T1000 (cell line): ENCODE measurements at regions not wholly inside any gene's neighbourhood (a gene's known extent, or its start where the extent isn't known, plus 50 kb on each side); places are given as distances from the start of the nearest gene placed in this dataset.
"Not testable (repeated sequence)": the region's sequence is repeated elsewhere in the genome, so short reads cannot be mapped to it uniquely, and the experiment has no call there.

Source experiments
- DNase-seq: peaks from one replicate; lab custom pipeline; 2025; ENCODE audit warnings: mixed read lengths; lab: John Stamatoyannopoulos, UW

DNA sequence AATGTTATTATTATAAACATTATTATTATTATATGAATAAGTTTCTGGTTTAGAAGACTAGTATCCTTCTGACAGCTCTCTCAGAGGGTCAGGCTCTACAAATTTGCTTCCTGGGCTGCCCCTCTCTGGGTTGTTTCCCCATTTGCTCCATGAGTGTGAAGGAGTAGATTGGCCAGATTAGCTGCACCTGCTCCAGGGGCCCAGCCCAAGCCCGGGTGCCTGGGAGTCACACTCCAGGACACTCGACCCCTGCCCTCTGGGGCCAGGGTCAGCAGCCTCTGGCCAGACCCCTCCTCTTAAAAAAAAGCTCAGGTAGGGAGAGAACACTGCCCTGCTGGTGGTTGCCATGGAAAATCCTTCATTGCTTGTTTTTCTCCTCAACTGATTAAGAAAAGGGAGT lies 169.0 kb upstream of the FOXD4L5 start:
- not testable (repeated sequence) for DNase-seq

DNA sequence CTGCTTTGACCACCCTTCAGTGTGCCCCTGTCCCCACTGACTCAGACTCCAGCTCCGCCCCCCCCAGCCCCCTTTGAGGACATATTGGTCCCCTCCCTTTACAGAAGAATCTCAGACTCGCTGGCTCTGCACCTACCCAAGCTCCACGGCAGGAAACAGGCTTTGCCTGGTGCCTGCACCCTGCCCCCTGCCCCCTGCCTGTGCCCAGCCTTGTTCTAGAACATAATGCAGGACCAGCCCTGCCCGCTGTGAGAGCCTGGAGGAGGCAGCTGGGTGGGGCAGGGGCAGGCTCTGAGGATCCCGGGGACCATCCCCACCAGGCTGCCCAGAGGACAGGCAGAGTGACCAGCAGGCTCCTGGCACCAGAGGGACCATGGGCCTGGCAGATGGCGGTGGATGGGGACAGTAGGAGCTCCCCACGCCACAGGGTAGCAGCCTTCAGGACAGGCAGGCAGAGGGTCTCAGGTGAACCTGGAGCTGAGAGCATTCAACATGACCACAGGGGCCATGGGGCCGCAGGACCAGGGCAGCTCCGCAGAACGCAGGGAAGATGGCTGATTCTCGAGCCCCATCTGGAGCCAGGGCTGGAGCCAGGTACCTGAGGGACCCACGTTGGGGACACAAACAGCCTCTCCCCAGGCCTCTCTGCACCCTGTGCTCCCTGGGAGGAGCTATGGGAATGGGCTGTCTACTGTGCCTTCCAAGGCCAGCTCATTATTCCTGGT lies 165.0 kb upstream of the FOXD4L5 start:
- not testable (repeated sequence) for DNase-seq

DNA sequence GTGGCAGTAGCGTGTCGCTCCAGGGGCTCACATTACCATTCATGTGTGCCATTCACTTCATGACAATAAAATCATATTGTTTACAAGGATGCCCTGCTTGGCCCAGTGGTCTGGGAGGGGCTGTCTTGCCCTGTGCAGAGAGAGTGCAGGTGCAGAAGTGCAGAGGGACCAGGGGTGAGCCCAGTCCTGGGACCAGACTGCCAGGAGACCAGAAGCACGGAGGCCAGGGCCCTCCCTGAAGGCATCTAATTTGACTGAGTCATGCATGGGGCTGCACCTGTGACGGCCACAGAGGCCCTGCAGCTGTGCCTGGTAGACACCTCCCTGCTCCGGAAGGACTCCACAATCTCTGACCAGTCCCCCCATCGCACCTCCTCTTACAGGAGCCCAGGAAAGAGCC lies 164.4 kb upstream of the FOXD4L5 start:
- DNase-seq, result no peak

DNA sequence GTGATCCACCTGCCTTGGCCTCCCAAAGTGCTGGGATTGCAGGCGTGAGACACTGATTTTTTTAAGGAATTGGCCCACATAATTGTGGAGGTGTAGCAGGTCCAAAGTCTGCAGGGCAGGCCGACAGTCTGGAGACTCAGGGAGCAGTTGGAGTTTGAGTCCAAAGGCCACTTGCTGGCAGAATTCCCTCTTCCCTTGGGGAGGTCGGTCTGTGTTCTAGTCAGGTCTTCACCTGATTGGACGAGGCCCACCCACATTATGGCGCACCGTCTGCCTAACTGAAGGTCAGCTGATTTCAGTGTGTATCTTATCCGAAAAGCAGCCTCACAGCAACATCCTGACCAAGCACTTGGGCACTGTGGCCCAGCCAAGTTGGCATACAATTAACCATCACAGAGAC lies 162.1 kb upstream of the FOXD4L5 start:
- DNase-seq, result not testable (repeated sequence)

DNA sequence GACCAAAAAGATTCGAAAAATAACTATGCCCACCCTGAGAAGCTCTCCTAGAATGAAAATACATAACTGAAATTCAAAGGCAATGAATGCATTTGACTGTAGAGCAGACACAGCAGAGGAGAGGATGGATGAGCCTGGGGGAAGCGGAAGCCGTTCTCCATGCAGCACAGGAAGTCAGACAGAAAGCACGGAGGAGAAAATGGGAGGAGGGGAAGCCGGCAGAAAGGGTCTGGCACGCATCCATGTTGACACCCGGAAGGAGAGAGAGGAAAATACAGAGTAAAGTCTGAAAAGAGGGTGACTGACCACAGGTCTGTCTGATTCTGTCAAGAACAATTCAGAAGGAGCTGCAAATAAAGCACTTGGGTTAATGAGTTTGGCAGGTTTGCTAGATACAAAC lies 161.0 kb upstream of the FOXD4L5 start:
- not testable (repeated sequence) for DNase-seq

DNA sequence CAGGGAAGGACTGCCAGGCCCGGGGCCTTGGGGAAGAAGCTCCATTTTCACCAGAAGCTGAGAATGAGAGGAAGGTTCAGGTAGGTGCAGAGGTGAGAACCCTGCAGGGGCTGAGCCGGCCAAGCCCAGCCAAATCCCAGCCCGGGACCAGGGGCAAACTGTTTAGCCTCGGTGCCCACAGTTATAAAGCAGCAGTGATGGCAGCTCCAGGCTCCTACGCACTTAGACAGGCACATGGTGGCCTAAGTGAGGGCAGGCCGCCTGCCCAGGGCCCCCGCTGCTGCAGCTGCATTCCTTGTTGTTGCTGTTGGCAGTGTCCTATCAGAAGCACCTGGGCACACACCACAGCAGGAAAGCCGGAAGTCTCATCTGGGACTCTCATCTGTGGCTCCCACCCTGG lies 159.9 kb upstream of the FOXD4L5 start:
- no peak for DNase-seq

DNA sequence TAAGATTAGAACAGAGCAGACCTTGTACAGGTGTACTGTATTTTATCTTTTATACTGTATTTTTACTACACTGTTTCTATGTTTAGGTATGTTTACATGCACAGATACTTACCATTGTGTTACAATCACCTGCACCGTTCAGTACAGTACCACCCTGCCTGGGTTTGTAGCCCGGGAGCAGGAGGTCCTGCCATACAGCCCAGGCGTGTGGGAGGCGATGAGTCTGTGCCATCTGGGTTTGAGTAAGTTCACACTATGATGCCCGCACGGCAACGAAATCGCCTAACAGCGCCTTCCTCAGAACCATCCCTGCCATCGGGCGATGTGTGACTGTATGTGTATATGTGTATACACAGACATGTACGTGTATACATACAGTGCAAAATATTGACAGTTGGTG lies 157.1 kb upstream of the FOXD4L5 start:
- DNase-seq, result not testable (repeated sequence)

DNA sequence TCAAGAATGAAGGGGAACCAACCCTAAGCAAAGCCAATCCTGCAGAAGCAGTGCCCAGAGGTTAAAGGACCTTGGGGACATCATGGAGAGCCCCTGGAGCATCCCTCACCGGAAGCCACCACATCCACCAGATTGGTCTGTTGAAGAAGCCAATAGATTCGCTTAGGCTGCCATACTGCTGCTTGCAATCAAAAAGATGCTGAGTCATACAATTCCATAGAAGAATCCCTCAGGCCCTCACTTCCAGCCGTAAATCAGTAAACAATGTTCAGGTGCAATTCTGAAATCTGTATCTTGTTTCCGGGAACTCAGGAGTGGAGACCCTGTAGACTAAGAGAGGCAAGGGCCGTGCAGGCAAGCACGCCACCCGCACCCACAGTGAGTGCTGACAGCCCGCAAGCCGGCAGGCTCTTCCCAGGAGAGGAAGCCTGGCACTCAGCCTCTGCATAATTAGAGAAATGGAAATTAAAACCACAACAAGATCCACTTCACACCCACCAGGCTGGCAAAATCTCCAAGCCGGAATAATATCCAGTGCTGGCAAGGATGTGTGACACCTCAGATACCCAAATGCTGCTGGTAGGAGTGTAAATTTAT lies 156.4 kb upstream of the FOXD4L5 start:
- not testable (repeated sequence) for DNase-seq

DNA sequence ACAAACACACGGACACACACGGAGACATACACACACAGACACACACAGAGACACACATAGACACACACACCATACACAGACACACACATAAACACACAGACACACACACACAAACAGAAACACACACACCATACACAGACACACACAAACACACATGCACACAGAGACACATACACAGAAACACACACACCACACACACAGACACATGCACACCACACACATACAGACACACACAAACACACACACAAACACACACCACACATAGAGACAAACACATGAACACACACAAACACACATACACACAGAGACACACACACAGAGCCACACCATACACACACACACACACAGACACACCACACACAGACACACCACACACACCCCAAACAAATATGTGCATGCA lies 152.7 kb upstream of the FOXD4L5 start:
- no peak for DNase-seq

DNA sequence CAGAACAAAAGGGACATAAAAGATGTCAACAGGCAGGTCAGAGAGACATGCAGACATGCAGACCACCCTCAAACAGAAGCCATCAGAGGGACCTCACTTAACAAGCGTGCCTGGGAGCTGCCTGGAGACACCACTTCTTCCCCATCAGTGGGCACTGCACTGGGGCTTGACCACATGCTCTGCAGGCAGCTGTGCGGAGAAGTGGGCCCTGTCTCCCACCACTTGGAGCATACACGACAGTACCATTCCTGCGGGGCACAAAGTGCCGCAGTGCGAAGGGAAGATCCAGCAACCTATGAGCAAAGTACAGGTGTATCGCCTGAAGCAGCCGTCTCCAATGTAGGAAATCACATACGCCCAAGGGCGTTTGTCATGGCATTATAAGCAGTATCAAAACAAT lies 150.5 kb upstream of the FOXD4L5 start:
- DNase-seq, result no peak

DNA sequence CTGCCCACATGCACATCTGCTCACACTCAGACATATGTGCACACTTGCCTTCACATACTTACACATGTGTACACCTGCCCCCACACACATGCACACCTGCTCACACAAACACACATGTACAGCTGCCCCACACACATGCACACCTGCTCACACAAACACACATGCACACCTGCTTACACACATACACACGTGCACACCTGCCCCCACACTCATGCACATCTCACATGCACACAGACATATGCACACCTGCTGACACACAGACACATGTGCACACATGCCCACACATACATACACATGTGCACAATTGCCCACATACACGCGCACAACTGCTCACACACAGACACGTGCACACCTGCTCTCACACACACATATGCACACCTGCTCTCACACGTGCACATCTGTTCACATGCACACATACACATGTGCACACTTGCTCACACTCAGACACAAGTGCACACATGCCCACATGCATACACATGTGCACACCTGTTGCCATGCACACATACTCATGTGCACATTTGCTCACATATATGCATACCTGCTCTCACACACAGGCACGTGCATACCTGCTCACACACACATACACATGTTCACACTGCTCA lies 147.8 kb upstream of the FOXD4L5 start:
- no peak for DNase-seq

DNA sequence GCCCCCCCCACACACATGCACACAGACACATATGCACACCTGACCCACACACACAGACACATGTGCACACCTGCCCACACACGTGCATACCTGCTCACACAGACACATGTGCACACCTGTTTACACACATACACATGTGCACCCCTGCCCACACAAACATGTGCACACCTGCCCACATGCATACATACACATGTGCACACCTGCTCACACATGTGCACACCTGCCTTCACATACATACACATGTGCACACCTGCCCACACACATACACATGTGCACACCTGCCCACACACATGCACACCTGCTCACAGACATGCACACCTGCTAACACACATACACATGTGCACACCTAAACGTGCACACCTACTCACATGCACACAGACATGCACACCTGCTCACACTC lies 147.0 kb upstream of the FOXD4L5 start:
- DNase-seq, result no peak

DNA sequence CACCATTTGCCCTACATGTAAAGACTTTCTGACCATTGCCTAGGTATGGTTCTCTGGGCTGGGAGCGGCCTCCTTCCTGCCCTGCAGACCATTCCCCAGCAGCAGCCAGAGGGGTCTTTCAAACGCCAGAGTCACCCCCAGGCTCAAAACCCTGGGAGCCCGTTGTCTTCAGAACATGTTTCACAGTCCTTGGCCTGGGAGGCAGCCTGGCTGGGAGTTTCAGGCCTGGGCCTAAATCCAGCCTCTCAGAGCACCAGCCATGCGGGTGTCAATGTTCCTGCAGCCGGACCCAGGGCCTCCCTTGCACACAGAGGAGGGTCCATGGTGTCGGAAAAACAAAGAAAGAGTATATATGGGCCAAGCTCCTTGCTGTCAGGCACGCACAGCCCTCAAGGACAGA lies 145.2 kb upstream of the FOXD4L5 start:
- no peak for DNase-seq

DNA sequence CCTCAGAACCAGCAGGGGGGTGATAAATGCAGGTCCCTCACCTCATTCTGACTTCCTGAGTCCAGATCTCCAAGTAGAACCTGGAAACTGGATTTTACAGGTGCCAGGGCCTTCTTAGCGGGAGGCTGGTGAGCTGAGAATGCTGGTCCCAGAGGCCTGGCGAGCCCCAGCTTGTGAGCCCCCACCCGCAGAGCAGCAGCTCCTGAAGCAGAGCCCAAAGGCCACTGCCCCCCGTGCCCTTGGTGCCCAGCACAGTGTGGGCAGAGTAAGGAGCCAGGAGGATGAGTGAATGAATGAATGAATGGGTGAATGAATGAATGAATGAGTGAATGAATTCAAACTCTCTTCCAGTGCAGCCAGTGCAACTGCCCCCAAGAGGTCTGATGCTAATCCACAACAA lies 142.4 kb upstream of the FOXD4L5 start:
- DNase-seq, result not testable (repeated sequence)

DNA sequence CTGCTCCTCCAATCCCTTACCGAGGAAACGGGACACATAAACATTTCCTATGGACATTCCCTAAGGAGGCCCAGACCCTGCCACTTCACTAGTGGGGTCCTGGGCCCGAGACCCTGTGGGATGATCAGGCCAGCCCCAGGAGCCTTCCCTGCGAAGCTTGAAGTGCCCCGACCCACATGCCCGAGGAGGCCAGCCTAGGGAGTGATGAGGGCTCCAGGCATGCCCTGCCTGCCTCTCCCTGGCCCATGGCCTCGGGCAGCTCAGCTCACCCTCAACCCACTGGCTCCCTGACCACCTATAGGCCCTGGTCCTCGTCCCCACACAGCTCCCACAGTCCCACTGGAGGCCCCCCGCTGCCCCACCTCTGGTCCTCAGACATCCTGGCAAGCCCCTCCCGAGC lies 141.8 kb upstream of the FOXD4L5 start:
- not testable (repeated sequence) for DNase-seq

DNA sequence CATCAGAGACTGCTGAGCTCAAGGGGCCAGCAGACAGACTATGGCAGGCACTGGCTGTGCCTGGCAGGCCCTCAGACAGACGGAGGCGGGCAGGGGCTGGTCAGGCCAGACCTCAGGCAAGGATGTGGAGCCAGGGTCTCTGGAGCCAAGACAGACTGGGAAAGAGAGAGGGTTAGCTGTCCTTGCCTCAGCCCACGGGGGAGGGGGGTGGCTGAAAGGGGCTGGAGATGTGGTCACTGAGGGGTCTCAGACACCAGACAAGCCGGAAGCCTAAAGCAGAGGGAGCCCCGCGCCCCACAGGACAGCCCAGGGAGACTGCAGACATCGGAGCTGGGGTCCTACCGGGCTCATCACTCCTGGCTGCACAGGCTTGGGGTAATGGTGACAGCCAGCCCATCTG lies 141.2 kb upstream of the FOXD4L5 start:
- DNase-seq, result no peak

DNA sequence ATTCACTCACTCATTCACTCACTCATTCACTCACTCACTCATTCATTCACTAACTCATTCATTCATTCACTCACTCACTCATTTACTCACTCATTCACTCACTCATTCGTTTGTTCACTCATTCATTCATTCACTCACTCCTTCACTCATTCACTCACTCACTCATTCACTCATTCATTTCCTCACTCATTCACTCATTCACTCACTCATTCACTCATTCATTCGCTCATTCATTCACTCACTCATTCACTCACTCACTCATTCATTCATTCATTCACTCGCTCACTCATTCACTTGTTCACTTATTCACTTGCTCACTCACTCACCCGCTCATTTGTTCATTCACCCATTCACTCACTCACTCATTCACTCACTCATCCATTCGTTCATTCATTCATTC lies 140.2 kb upstream of the FOXD4L5 start:
- DNase-seq, result not testable (repeated sequence)

DNA sequence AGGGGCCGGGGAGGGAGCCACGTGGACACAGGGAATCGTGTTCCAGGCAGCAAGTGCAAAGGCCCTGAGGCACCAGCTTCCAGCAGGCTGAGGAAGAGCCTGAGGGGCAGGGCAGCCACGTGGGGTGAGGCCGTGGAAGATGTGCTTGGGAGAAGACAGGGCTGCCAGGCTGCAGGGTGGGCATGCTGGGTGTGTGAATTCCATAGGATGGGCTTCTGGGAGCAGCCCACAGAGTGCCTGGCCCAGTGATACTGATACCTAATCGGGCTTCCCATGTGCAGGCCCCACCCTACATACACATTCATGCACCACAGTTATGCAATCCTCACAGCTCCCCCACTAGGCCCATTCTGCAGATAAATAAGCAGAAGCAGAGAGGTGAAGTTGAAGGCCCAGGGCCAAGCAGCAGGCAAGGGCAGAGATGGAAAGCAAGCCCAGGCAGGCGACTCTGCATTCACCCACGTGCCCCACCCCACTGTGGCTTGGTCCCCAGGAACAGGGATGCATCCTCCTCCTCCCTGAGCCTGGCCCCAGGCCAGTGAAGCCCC lies 139.5 kb upstream of the FOXD4L5 start:
- peak; percentile 7 for DNase-seq

DNA sequence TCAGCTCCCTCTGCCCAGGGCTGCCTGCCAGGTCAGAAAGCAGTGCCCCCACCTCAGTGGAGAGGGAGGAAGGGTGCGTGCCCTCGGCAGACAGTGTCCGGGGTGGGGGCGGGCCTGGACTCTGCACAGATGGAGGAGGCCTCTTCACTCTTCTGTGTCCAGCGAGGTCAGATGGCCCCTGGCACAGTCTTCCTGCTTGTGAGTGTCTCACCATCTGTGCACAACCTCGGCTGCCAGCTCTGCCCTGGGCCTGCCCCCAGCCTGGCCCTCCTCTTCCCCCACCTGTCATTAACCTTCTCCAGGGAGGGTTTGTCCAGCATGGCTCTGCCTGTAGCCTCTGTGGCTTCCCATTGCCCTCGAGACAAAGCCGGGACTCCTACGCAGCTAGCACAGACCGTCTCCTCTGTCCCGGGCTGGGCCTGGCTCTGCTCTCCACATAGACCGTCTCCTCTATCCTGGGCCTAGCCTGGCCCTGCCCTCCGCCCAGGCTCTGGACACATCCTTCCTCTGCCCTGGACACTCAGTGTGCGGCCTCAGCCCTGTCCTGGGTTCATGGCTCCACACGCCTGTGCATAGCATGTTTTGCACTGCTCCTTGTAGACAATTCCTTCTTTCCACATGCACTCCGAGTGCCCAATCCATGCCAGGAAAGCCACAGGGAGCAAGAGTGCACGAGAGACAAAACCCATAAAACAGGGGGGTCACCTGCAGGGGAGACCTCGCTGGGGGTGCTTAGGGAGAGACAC lies 138.9 kb upstream of the FOXD4L5 start:
- not testable (repeated sequence) for DNase-seq

DNA sequence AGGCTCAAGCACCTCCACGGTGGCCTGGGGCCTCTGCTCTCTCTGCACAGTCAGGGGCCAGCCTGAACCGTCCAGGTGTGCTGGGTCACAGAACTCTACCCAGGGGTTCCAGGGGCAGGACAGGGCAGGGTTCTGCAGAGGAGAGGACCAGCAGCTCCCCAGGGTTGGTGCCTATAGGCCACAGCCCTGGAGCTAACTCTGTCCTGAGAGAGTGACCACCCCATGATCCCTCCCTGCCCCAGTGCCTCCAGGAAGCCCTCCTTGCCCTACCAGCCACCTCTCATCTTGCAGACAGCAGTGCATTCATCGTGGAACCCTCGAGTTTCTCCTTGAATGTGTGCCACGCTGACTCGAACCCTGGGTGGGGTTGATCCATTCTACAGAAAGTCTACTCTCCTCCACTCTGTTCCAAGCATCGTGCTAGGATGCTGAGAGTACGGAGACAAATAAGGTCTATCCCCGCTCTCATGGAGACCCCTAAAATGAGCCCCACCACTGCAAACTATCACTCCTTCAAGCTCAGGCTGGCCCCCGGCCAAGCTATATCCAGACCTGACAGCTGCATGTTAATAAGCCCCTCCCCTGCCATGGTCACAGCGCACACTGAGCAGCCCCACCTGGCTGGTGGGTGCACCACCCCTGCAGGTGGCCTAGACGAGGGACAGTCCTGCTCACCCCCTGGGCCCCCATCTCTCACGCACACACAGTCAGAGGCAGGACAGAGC lies 138.1 kb upstream of the FOXD4L5 start:
- not testable (repeated sequence) for DNase-seq

DNA sequence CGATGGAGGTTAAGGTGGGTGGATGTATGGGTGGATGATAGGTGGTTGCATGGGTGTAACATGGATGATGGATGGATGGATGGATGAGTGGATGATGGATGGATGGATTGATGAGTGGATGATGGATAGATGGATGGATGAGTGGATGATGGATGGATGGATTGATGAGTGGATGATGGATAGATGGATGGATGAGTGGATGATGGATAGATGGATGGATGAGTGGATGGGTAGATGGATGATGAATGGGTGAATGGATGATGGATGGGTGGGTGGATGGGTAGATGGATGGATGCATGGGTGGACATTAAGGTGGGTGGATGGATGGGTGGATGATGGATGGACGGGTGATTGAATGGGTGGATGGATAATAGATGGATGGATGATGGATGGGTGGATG lies 136.5 kb upstream of the FOXD4L5 start:
- DNase-seq, result not testable (repeated sequence)

DNA sequence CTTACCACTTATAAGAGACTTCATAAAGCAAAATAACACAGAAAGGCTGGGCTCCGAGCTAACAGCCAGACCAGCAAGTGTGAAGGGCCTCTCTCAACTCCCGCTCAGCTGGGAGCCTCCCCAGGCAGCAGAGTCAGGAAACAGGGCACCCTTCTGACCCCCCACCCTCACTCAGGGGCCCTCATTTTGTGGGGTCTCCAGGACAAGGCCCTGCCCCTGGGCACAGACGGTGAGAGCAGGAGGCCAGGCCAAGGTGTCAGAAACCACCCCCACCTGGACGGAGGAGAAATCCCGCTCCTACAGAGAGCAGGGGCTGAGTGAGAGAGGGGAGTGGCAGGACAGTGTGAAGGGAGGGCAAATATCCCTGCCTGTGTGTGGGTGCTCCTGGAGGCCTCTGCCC lies 135.8 kb upstream of the FOXD4L5 start:
- no peak for DNase-seq
